ENCODE measurements at regions not wholly inside any gene's neighbourhood (a gene's known extent, or its start where the extent isn't known, plus 50 kb on each side); places are given as distances from the start of the nearest gene placed in this dataset.
A peak's percentile ranks its signal among the peaks of the same experiment; 100 is the strongest.

GRCh38 chr6:164325168-164325567, 910.6 kb downstream of the QKI start:
- no peaks in the 10 kb centered on the region for H3K9me3 ChIP-seq (replicated peaks; ENCODE audit: control insufficient read depth, insufficient read depth, low read depth, low read length)
- H3K36me3 ChIP-seq (ENCODE audit: control insufficient read depth, insufficient read depth, low read length), result peaks cover 10% of the 10 kb centered on the region; the same call in 2 of the 3 replicates
- H3K4me1 ChIP-seq (replicated peaks in 1 of 2; ENCODE audit: control insufficient read depth in 2 of 2, insufficient read depth in 2 of 2, low read length in 2 of 2), result no peaks in the 10 kb centered on the region
- in situ Hi-C loops (cut with MboI) (no loop called here), intact Hi-C loops (cut with micrococcal nuclease) (no loop called here)
- CTCF ChIA-PET (ENCODE audit: low intra/inter-chr PET ratio), result no interaction called here
- peaks cover 60% of the 10 kb centered on the region for H3K79me2 ChIP-seq (ENCODE audit: control insufficient read depth, insufficient read depth, low read length)
- no TSS peak for BruUV-seq (replicated peaks)
- no peak; the same call in 2 of the 3 replicates for ATAC-seq
- H3K4me3 ChIP-seq, result no peak overlapping the region
- H3K4me2 ChIP-seq (ENCODE audit: insufficient read depth, low read length), result no peak overlapping the region
- POLR2A ChIA-PET, result no interaction called here
- no peaks in the 10 kb centered on the region for H4K20me1 ChIP-seq (replicated peaks; ENCODE audit: control insufficient read depth, insufficient read depth, low read length)
- H3K27me3 ChIP-seq (ENCODE audit: control insufficient read depth in 2 of 2, insufficient read depth in 2 of 2, low read length in 2 of 2), result no peaks in the 10 kb centered on the region
- DNase-seq (ENCODE audit: extremely low read depth in 1 of 4, low spot score in 3 of 4), result no peak
- no peak overlapping the region for H2AFZ ChIP-seq (ENCODE audit: low read depth, low read length)
- H3K9me1 ChIP-seq (ENCODE audit: control insufficient read depth, insufficient read depth, low read length), result no peaks in the 10 kb centered on the region
- H3K9ac ChIP-seq (ENCODE audit: insufficient read depth in 1 of 2, low read depth in 2 of 2, low read length in 2 of 2), result no peak overlapping the region
- no peak overlapping the region for H3K27ac ChIP-seq (ENCODE audit: extremely low read depth, low read depth, low read length)
- no peak for FAIRE-seq
- TF ChIP-seq ESRRA (IDR thresholded peaks at IDR 0.05; ENCODE audit: borderline replicate concordance, low read depth) (no peak), RB1 (IDR thresholded peaks at IDR 0.05; ENCODE audit: low read depth) (no peak), TEAD2 (tag; IDR thresholded peaks at IDR 0.05) (no peak), C11orf30 (IDR thresholded peaks at IDR 0.05; ENCODE audit: low read depth) (peak; percentile 49), ZNF785 (CRISPR knock-in tag; IDR thresholded peaks at IDR 0.05) (no peak), FOS (IDR thresholded peaks at IDR 0.05; ENCODE audit: extremely low read depth, insufficient read length) (no peak), ARNT (IDR thresholded peaks at IDR 0.05) (no peak), BHLHE40 (IDR thresholded peaks at IDR 0.05; ENCODE audit: low read length) (no peak), NR1H2 (CRISPR knock-in tag; IDR thresholded peaks at IDR 0.05) (no peak), CTBP1 (IDR thresholded peaks at IDR 0.05; ENCODE audit: borderline replicate concordance) (no peak), TOE1 (IDR thresholded peaks at IDR 0.05; ENCODE audit: borderline replicate concordance) (no peak), TOE1 (CRISPR knock-in tag; IDR thresholded peaks at IDR 0.05; ENCODE audit: borderline replicate concordance, low read depth) (no peak), KLF10 (CRISPR knock-in tag; IDR thresholded peaks at IDR 0.05) (no peak), PTRF (tag; IDR thresholded peaks at IDR 0.05) (no peak), NCOA1 (IDR thresholded peaks at IDR 0.05; ENCODE audit: low read depth) (no peak), MAFG (tag; conservative IDR thresholded peaks at IDR 0.05) (peak; percentile 51), PRMT5 (CRISPR knock-in tag; IDR thresholded peaks at IDR 0.05) (no peak), ZNF316 (IDR thresholded peaks at IDR 0.05) (peak; percentile 79), SAP30 (IDR thresholded peaks at IDR 0.05; ENCODE audit: borderline replicate concordance, insufficient read depth, low read depth, low read length, poor library complexity, severe bottlenecking) (no peak)
- 24% methylated on average over 1 of the region's 1 CpG for WGBS (ENCODE audit: insufficient coverage, low coverage, missing lambda C conversion rate)

All from K562 (cell line).